H7 (cell line): ENCODE measurements at regions not wholly inside any gene's neighbourhood (a gene's known extent, or its start where the extent isn't known, plus 50 kb on each side); places are given as distances from the start of the nearest gene placed in this dataset.

ENCODE experiments used
- DNase-seq: peaks from one replicate; pipeline ENCODE4 v3.0.0; 2012
- H3K27me3 ChIP-seq: 2 replicates; pipeline ENCODE4 v1.6.0; 2011; ENCODE audit warnings: mild to moderate bottlenecking, low read length; ENCODE audit not compliant: control insufficient read depth, insufficient read depth
- H3K36me3 ChIP-seq: replicated peaks from 2 replicates; pipeline ENCODE4 v1.5.1; 2011; ENCODE audit warnings: low read length; ENCODE audit not compliant: control insufficient read depth, insufficient read depth
- H3K4me3 ChIP-seq: 2 replicates; pipeline ENCODE4 v1.5.1; 2011; ENCODE audit warnings: low read depth, mild to moderate bottlenecking, control low read depth, low read length, moderate library complexity; ENCODE audit not compliant: insufficient read depth

- no peaks in the 10 kb centered on the region for H3K27me3 ChIP-seq
- no peak overlapping the region for H3K4me3 ChIP-seq
- DNase-seq: no peak
- H3K36me3 ChIP-seq: no peaks in the 10 kb centered on the region
These were observed 62.9 kb upstream of the AMZ2 start for GRCh38 chr17:68184816-68185436.

DNA sequence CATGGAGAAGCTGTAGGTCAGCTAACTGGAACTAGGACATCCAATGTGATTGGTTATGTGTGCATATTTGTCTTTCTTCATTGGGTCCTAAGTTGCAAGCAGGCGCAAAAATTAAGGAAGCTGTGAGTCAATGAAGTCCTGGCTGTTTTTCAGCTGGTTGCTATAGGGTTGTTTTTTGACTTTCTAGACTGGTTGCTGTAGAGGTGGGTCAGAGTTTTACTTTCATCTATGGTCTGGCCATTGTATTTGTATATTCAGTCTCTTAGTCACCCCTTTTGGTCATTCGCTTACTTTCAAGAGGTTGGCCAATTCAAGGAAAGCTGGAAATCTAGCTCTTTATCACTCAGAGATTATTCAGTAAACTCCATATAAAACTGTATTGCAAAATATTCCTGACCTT is 62.0 kb upstream of the AMZ2 start:
- Histone ChIP-seq H3K27me3 (no peaks in the 10 kb centered on the region), H3K4me3 (no peak overlapping the region), H3K36me3 (no peaks in the 10 kb centered on the region)
- no peak for DNase-seq

DNA sequence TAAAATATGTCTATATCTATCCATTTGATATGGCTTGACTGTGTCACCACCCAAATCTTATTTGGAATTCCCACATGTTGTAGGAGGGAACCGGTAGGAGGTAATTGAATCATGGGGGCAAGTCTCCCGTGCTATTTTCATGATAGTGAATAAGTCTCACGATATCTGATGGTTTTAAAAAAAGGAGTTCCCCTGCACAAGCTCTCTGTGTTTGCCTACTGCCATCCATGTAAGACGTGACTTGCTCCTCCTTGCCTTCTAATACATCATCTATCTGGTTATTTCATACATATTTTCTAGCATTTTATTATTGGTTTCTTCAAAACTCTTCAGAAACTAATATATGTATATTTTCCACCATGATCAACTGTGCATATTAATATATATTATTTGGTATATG is 57.3 kb upstream of the AMZ2 start:
- Histone ChIP-seq H3K36me3 (no peaks in the 10 kb centered on the region), H3K4me3 (no peak overlapping the region), H3K27me3 (peaks cover 13% of the 10 kb centered on the region)
- no peak for DNase-seq

DNA sequence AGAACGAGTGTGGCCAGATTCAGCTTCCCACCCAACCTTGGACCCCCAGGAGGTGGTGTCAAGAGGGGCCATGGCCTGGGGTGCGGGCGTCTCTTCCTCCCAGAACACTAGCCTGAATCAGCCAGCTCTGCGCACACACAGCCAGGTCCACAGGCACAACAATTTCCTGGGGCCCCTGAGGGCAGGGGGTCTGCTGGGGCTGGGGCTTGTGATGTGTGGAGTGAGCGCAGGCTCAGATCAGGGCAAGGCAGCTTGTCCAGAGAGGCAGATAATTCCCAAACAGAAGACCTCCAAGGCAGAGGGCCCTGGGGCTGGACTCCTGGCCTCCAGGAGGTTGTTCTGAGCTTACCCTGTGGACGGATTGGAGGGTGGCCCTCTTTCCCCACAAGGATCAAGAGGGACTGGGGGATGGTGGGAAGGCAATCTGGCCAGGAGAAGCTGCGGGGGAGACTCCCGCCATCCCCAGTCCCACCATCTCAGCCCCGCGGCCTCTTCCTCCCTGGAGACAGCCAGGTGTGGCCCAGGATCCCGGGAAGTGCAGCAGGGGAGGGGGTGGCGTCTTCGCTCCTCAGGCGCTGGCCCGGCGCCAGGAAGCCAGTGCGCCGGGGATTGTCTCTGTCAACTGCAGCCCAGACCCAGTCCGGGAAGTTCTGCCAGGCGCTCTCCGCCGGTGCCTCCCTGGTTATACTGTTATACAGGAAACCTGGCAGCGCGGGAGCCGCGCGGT is 52.0 kb upstream of the AMZ2 start:
- Histone ChIP-seq H3K4me3 (peak overlapping the region; percentile 38), H3K27me3 (peaks cover 66% of the 10 kb centered on the region), H3K36me3 (no peaks in the 10 kb centered on the region)
- peak; percentile 84 for DNase-seq

DNA sequence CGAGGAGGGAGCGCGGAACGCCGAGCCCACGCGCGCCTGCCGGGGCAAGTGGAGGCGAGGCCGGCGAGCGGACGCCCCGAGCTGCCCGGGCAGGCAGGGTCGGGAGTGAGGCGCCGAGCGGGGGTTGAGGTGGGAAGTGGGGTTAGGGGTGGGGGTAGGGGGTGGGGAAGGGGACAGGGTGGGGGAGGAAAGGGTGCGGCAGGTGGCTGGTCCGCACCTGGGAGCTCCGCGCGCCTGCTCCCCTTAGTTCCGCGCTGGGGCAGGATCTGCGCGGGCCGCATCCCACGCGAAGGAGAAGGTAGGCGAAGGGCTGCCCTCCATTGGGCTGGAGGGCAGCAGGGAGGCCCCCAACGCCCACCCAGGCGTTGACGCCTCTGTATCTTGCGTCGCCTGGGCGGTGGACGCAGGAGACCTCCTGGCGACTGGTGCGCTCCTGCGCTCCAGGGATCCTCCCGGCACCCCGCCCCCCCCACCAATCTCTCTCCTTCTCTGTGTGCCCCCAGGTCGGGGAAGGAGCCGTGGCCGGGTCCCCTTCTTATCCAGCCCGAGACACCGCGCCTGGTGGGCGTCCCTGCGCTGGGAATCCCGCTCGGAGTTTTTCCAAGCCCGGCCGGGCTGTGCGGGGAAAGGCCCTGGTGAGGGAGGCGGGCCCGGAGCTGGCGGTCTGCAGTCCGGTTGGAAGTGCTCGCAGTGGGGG is 51.3 kb upstream of the AMZ2 start:
- Histone ChIP-seq H3K27me3 (peaks cover 72% of the 10 kb centered on the region), H3K4me3 (peak overlapping the region; percentile 38), H3K36me3 (no peaks in the 10 kb centered on the region)
- peak; percentile 70 for DNase-seq

DNA sequence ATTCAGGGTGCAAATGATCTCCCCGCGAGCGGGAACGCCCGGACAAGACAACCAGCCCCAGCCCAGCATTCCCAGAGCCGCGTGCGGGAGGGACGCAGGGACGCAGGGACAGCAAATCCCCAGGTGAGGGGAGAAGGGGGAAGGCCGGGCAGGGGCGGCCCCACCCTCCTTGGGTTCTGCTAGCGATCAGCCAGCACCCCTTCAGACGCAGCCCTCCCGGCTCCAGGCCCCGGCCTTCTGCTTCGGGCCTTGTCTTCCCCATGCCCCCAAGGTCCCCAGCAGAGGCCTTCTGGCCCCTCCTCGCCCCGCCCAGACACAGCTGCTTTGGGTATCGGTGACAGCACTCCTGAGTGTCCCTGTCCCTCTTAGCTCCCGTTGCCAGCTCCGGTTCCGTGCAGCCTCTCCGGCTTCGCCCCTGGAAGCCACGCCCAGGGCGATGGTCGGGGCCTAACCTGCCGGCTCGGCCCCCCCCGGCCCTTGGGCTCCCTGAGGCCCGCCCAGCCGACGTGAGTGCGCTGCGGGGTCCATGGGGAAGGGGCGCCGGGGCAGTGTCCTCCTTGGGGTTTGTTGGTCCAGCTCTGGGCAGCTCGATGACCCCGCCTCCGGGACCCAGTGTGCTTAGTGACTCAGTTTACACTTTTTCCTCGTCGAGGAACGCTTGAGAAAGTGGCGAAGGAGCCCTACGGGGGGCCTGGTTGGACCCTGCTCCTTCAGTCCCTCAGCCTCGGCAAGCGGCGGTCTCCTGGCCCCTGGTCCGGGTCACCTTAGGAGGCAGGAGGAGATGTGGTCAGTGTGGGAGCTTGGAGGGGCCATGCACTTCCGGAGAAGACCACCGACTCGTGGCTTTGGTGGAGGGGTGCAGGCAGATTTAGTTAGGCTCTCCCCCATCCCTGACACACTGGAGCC is 50.5 kb upstream of the AMZ2 start:
- Histone ChIP-seq H3K4me3 (peak overlapping the region; percentile 38), H3K27me3 (peaks cover 76% of the 10 kb centered on the region), H3K36me3 (no peaks in the 10 kb centered on the region)
- DNase-seq: peak; percentile 80

GRCh38 chr17:68197997-68198930 is 49.6 kb upstream of the AMZ2 start:
- Histone ChIP-seq H3K4me3 (peak overlapping the region; percentile 38; the same call in 1 of the 2 replicates), H3K36me3 (no peaks in the 10 kb centered on the region), H3K27me3 (peaks cover 78% of the 10 kb centered on the region)
- DNase-seq: peak; percentile 84
